A673 (cell line): ENCODE measurements at regions not wholly inside any gene's neighbourhood (a gene's known extent, or its start where the extent isn't known, plus 50 kb on each side); places are given as distances from the start of the nearest gene placed in this dataset.

Experiments used
- BruUV-seq: library from RNA; stranded (reverse); fragments of 400-500 nt; replicated peaks from 2 replicates; lab custom pipeline; 2021; lab: Mats Ljungman, UMichigan
- CTCF ChIA-PET: fragments of 300-600 bp; sonication (Branson Sonifier 250); formaldehyde crosslinking; loops from one replicate; lab custom pipeline; 2022; ENCODE audit warnings: antibody characterized with exemption; lab: Charles Lee
- POLR2A ChIA-PET: fragments of 300-600 bp; sonication (Branson Sonifier 250); formaldehyde crosslinking; loops from one replicate; lab custom pipeline; 2022; ENCODE audit warnings: antibody characterized with exemption; ENCODE audit not compliant: low non-redundant PET; lab: Charles Lee
- DNase-seq: peaks from one replicate; pipeline ENCODE4 v3.0.0-alpha.2; 2015; ENCODE audit warnings: low spot score
- H3K27ac ChIP-seq: fragments of 200-600 bp; sonication (generic); 2 replicates; pipeline ENCODE4 v1.5.1; 2016; ENCODE audit warnings: mixed run types, low read depth, mild to moderate bottlenecking, mixed read lengths, antibody characterized with exemption, low read length; ENCODE audit not compliant: poor library complexity, severe bottlenecking
- H3K27me3 ChIP-seq: fragments of 200-600 bp; sonication (generic); replicated peaks from 2 replicates; pipeline ENCODE4 v1.6.1; 2017; ENCODE audit warnings: mixed run types, low read depth, mild to moderate bottlenecking, mixed read lengths, antibody characterized with exemption, low read length; ENCODE audit not compliant: insufficient read depth, poor library complexity
- H3K36me3 ChIP-seq: fragments of 200-600 bp; sonication (generic); 2 replicates; pipeline ENCODE4 v1.6.1; 2016; ENCODE audit warnings: mixed run types, mild to moderate bottlenecking, mixed read lengths, antibody characterized with exemption, low read length; ENCODE audit not compliant: insufficient read depth, poor library complexity, severe bottlenecking
- H3K4me1 ChIP-seq: fragments of 200-600 bp; sonication (generic); 2 replicates; pipeline ENCODE4 v1.6.1; 2017; ENCODE audit warnings: mixed run types, mild to moderate bottlenecking, mixed read lengths, antibody characterized with exemption, low read length; ENCODE audit not compliant: insufficient read depth, poor library complexity, severe bottlenecking
- H3K4me3 ChIP-seq: fragments of 200-600 bp; sonication (generic); 2 replicates; pipeline ENCODE4 v1.5.1; 2016; ENCODE audit warnings: low read depth, mixed run types, mild to moderate bottlenecking, mixed read lengths, low read length; ENCODE audit not compliant: poor library complexity, severe bottlenecking
- H3K9me3 ChIP-seq: fragments of 200-600 bp; sonication (generic); 2 replicates; pipeline ENCODE4 v1.6.1; 2016; ENCODE audit warnings: mixed run types, low read depth, mild to moderate bottlenecking, mixed read lengths, antibody characterized with exemption, low read length; ENCODE audit not compliant: poor library complexity, severe bottlenecking
- CTCF ChIP-seq: fragments of 300-800, 200-600 bp; sonication (generic); conservative IDR thresholded peaks from 2 replicates; pipeline ENCODE4 v1.5.1; 2017; ENCODE audit warnings: low read depth, mild to moderate bottlenecking, antibody characterized with exemption, low read length, moderate library complexity, mixed read lengths
- EZH2 ChIP-seq: fragments of 200-600 bp; sonication (generic); IDR thresholded peaks from 2 replicates; pipeline ENCODE4 v1.6.1; 2017; ENCODE audit warnings: borderline replicate concordance, low read depth, mild to moderate bottlenecking, mixed read lengths, antibody characterized with exemption, low read length; ENCODE audit not compliant: poor library complexity, severe bottlenecking
- intact Hi-C: fragments of 100-400 bp; cut with micrococcal nuclease; formaldehyde crosslinking; loops from one replicate; pipeline ENCODE4 v1.10.0; 2022; ENCODE audit not compliant: unreplicated experiment

GRCh38 chr15:53072077-53072476, 281.9 kb upstream of the ONECUT1 start:
- DNase-seq = peak; percentile 46
- no peak overlapping the region for H3K4me3 ChIP-seq
- no peak overlapping the region for H3K27ac ChIP-seq
- no TSS peak for BruUV-seq
- intact Hi-C loops = no loop called here
- ChIA-PET CTCF (no interaction called here), POLR2A (no interaction called here)
- no peaks in the 10 kb centered on the region for H3K4me1 ChIP-seq
- no peaks in the 10 kb centered on the region for H3K27me3 ChIP-seq
- no peak for TF ChIP-seq CTCF
- no peak for TF ChIP-seq EZH2
- no peaks in the 10 kb centered on the region for H3K36me3 ChIP-seq
- no peaks in the 10 kb centered on the region for H3K9me3 ChIP-seq

GRCh38 chr15:53068636-53069035, 278.5 kb upstream of the ONECUT1 start:
- ChIA-PET POLR2A (no interaction called here), CTCF (no interaction called here)
- intact Hi-C loops = no loop called here
- Histone ChIP-seq H3K4me3 (no peak overlapping the region), H3K9me3 (no peaks in the 10 kb centered on the region), H3K27me3 (no peaks in the 10 kb centered on the region), H3K27ac (no peak overlapping the region), H3K36me3 (no peaks in the 10 kb centered on the region), H3K4me1 (no peaks in the 10 kb centered on the region)
- no TSS peak for BruUV-seq
- TF ChIP-seq EZH2 (no peak), CTCF (no peak)
- no peak for DNase-seq

GRCh38 chr15:53059273-53060043, 269.3 kb upstream of the ONECUT1 start:
- H3K9me3 ChIP-seq = peaks cover 4% of the 10 kb centered on the region
- POLR2A ChIA-PET = no interaction called here

More at GRCh38 chr15:53059273-53060043, 269.3 kb upstream of the ONECUT1 start:
- H3K27ac ChIP-seq = no peak overlapping the region
- no peaks in the 10 kb centered on the region for H3K36me3 ChIP-seq
- H3K4me3 ChIP-seq = no peak overlapping the region
- no TSS peak for BruUV-seq
- H3K4me1 ChIP-seq = no peaks in the 10 kb centered on the region
- TF ChIP-seq EZH2 = no peak
- TF ChIP-seq CTCF = no peak
- CTCF ChIA-PET = no interaction called here
- no peaks in the 10 kb centered on the region for H3K27me3 ChIP-seq
- intact Hi-C loops = no loop called here
- no peak for DNase-seq
